Smooth muscle cell (in vitro differentiated cells): ENCODE measurements at regions not wholly inside any gene's neighbourhood (a gene's known extent, or its start where the extent isn't known, plus 50 kb on each side); places are given as distances from the start of the nearest gene placed in this dataset.
"Not testable (repeated sequence)": the region's sequence is repeated elsewhere in the genome, so short reads cannot be mapped to it uniquely, and the experiment has no call there.

Experiments used
- DNase-seq: peaks from one replicate; lab custom pipeline; 2025; ENCODE audit not compliant: unreplicated experiment; lab: John Stamatoyannopoulos, UW
- H2AFZ ChIP-seq: fragments of 200-600 bp; sonication (generic); 2 replicates; pipeline ENCODE4 v1.6.0; 2016; ENCODE audit warnings: antibody characterized with exemption, low read depth, mild to moderate bottlenecking
- H3F3A ChIP-seq: fragments of 200-600 bp; sonication (generic); 2 replicates; pipeline ENCODE4 v1.6.0; 2017; ENCODE audit warnings: antibody characterized with exemption, low read depth
- H3K27ac ChIP-seq: fragments of 200-600 bp; sonication (generic); 2 replicates; pipeline ENCODE4 v1.5.1; 2016; ENCODE audit warnings: low read depth, mild to moderate bottlenecking
- H3K27me3 ChIP-seq: fragments of 200-600 bp; sonication (generic); 2 replicates; pipeline ENCODE4 v1.6.1; 2016; ENCODE audit warnings: low read depth, mild to moderate bottlenecking
- H3K36me3 ChIP-seq: fragments of 200-600 bp; sonication (generic); 2 replicates; pipeline ENCODE4 v1.5.1; 2016; ENCODE audit warnings: low read depth
- H3K4me1 ChIP-seq: fragments of 200-600 bp; sonication (generic); 2 replicates; pipeline ENCODE4 v1.5.1; 2016; ENCODE audit warnings: low read depth
- H3K4me2 ChIP-seq: fragments of 200-600 bp; sonication (generic); 2 replicates; pipeline ENCODE4 v1.6.0; 2016; ENCODE audit warnings: mild to moderate bottlenecking
- H3K4me3 ChIP-seq: fragments of 200-600 bp; sonication (generic); 2 replicates; pipeline ENCODE4 v1.5.1; 2016; ENCODE audit warnings: mild to moderate bottlenecking
- H3K79me2 ChIP-seq: fragments of 200-600 bp; sonication (generic); 2 replicates; pipeline ENCODE4 v1.6.0; 2016; ENCODE audit warnings: low read depth, mild to moderate bottlenecking
- H3K9ac ChIP-seq: fragments of 200-600 bp; sonication (generic); 2 replicates; pipeline ENCODE4 v1.6.0; 2016; ENCODE audit warnings: low read depth
- H3K9me3 ChIP-seq: fragments of 200-600 bp; sonication (generic); replicated peaks from 2 replicates; pipeline ENCODE4 v1.5.1; 2016; ENCODE audit warnings: low read depth
- H4K20me1 ChIP-seq: fragments of 200-600 bp; sonication (generic); 2 replicates; pipeline ENCODE4 v1.6.0; 2016; ENCODE audit warnings: low read depth
- WGBS: methylation state at CpG from one replicate; pipeline ENCODE4 v1.1.7; 2016; ENCODE audit warnings: low lambda C conversion rate; 5-methylcytosine and 5-hydroxymethylcytosine counted together
- TF ChIP-seq, protein P1 (sequence below): fragments of 200-600 bp; sonication (generic); IDR thresholded peaks from 2 replicates; pipeline ENCODE4 v1.5.1; 2017; ENCODE audit warnings: borderline replicate concordance, mild to moderate bottlenecking, antibody characterized with exemption; ENCODE audit not compliant: insufficient read depth, poor library complexity, severe bottlenecking

DNA sequence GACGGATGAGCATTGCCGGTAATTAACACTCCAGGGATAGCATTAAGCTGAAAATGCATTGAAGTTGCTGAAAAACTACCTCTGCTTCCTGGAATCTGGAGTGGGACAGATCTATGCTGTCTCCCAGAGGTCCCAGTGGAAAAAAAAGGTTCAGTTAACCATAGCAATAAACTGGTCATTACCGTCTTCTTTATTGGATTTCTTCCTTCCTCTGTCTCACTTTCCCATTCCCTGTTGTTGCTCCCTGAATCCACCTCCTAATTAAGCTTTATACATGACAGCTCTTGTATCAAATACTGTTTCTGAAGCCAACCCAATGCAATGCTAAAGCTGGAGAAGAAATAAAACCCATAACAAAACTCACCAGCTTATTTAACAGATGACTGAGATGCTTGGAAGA, 1805.9 kb downstream of the NCAM2 start:
- Histone ChIP-seq H3K27me3 (no peaks in the 10 kb centered on the region), H3K9me3 (no peaks in the 10 kb centered on the region), H3K4me3 (no peak overlapping the region), H3K27ac (no peak overlapping the region), H4K20me1 (no peaks in the 10 kb centered on the region), H3F3A (no peaks in the 10 kb centered on the region), H3K9ac (no peak overlapping the region), H3K4me2 (no peak overlapping the region), H2AFZ (no peak overlapping the region), H3K79me2 (no peaks in the 10 kb centered on the region), H3K36me3 (no peaks in the 10 kb centered on the region), H3K4me1 (no peaks in the 10 kb centered on the region)
- DNase-seq, result no peak
- 85% methylated on average over 3 of the region's 3 CpGs for WGBS
- TF ChIP-seq, protein P1, sequence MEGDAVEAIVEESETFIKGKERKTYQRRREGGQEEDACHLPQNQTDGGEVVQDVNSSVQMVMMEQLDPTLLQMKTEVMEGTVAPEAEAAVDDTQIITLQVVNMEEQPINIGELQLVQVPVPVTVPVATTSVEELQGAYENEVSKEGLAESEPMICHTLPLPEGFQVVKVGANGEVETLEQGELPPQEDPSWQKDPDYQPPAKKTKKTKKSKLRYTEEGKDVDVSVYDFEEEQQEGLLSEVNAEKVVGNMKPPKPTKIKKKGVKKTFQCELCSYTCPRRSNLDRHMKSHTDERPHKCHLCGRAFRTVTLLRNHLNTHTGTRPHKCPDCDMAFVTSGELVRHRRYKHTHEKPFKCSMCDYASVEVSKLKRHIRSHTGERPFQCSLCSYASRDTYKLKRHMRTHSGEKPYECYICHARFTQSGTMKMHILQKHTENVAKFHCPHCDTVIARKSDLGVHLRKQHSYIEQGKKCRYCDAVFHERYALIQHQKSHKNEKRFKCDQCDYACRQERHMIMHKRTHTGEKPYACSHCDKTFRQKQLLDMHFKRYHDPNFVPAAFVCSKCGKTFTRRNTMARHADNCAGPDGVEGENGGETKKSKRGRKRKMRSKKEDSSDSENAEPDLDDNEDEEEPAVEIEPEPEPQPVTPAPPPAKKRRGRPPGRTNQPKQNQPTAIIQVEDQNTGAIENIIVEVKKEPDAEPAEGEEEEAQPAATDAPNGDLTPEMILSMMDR, result no peak

- Histone ChIP-seq H2AFZ (no peak overlapping the region), H3K36me3 (no peaks in the 10 kb centered on the region), H3F3A (no peaks in the 10 kb centered on the region), H3K9ac (no peak overlapping the region), H3K4me1 (no peaks in the 10 kb centered on the region), H3K4me2 (no peak overlapping the region), H3K27ac (no peak overlapping the region), H3K4me3 (no peak overlapping the region), H3K9me3 (no peaks in the 10 kb centered on the region), H4K20me1 (no peaks in the 10 kb centered on the region), H3K79me2 (no peaks in the 10 kb centered on the region), H3K27me3 (no peaks in the 10 kb centered on the region)
- WGBS, result 93% methylated on average over 3 of the region's 3 CpGs
- DNase-seq, result no peak
- TF ChIP-seq, protein P1, result no peak
These were observed 1808.1 kb downstream of the NCAM2 start for GRCh38 chr21:22806278-22806677.

DNA sequence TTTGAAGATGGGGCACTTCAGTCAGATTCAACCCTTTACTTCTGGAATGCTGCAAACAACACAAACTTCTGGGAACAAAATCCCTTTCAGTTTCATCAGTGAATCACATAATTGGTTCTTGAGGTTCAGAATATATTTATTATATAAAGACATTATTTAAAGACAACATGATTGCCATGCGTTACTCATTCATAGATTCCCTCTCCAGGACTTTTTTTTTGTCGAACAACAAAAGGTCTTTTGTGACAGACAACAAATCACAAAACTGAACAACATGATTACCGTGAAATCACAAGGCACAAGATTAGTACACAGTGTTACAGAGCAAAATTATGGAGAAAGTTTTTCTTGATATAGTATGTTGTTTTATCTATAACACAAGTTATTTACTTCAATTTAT, 1815.0 kb downstream of the NCAM2 start:
- Histone ChIP-seq H3K4me2 (no peak overlapping the region), H3K27ac (no peak overlapping the region), H3K4me1 (no peaks in the 10 kb centered on the region), H3K9me3 (no peaks in the 10 kb centered on the region), H2AFZ (no peak overlapping the region), H3K9ac (no peak overlapping the region), H4K20me1 (no peaks in the 10 kb centered on the region), H3K4me3 (no peak overlapping the region), H3K79me2 (no peaks in the 10 kb centered on the region), H3F3A (no peaks in the 10 kb centered on the region), H3K27me3 (no peaks in the 10 kb centered on the region), H3K36me3 (no peaks in the 10 kb centered on the region)
- TF ChIP-seq, protein P1, result no peak
- 90% methylated on average over 3 of the region's 3 CpGs for WGBS
- no peak for DNase-seq

DNA sequence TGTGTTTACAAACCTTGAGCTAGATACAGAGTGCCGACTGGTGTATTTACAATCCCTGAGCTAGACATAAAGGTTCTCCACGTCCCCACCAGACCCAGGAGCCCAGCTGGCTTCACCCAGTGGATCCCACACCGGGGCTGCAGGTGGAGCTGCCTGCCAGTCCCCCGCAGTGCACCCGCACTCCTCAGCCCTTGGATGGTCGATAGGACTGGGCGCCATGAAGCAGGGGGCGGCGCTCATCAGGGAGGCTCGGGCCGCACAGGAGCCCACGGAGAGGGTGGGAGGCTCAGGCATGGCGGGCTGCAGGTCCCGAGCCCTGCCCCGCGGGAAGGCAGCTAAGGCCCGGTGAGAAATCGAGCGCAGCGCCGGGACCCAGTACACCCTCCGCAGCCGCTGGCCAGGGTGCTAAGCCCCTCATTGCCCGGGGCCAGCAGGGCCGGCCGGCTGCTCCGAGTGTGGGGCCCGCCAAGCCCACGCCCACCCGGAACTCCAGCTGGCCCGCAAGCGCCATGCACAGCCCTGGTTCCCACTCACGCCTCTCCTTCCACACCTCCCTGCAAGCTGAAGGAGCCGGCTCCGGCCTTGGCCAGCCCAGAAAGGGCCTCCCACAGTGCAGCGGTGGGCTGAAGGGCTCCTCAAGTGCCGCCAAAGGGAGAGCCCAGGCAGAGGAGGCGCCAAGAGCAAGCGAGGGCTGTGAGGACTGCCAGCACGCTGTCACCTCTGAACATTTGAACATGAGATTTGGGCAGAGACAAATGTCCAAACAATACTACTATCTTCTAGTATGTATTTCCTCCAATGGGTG, 1820.7 kb downstream of the NCAM2 start:
- H3F3A ChIP-seq, H3K27me3 ChIP-seq, H3K4me3 ChIP-seq, H3K9ac ChIP-seq, H3K4me1 ChIP-seq, DNase-seq, H3K36me3 ChIP-seq, H3K27ac ChIP-seq, H2AFZ ChIP-seq, H4K20me1 ChIP-seq, H3K4me2 ChIP-seq, H3K79me2 ChIP-seq, H3K9me3 ChIP-seq: not testable (repeated sequence)
- 94% methylated on average over 29 of the region's 40 CpGs for WGBS
